GM06990 (cell line): ENCODE measurements at regions not wholly inside any gene's neighbourhood (a gene's known extent, or its start where the extent isn't known, plus 50 kb on each side); places are given as distances from the start of the nearest gene placed in this dataset.

Experiments used
- DNase-seq: peaks from one replicate; pipeline ENCODE4 v3.0.0-alpha.2; 2011; ENCODE audit not compliant: insufficient read length; ENCODE audit errors: extremely low read depth
- H3K27me3 ChIP-seq: replicated peaks from 2 replicates; pipeline ENCODE4 v1.6.0; 2011; ENCODE audit warnings: low read length; ENCODE audit not compliant: control insufficient read depth, insufficient read depth
- H3K36me3 ChIP-seq: 2 replicates; pipeline ENCODE4 v1.5.1; 2011; ENCODE audit warnings: low read length; ENCODE audit not compliant: control insufficient read depth, insufficient read depth
- H3K4me3 ChIP-seq: replicated peaks from 2 replicates; pipeline ENCODE4 v1.5.1; 2011; ENCODE audit warnings: low read depth, mild to moderate bottlenecking, control low read depth, low read length
- TF ChIP-seq, protein P1 (sequence below): IDR thresholded peaks from 2 replicates; pipeline ENCODE4 v1.5.1; 2011; ENCODE audit warnings: low read length, control low read depth, mild to moderate bottlenecking, inconsistent platforms; ENCODE audit not compliant: insufficient read depth, poor library complexity, severe bottlenecking

DNA sequence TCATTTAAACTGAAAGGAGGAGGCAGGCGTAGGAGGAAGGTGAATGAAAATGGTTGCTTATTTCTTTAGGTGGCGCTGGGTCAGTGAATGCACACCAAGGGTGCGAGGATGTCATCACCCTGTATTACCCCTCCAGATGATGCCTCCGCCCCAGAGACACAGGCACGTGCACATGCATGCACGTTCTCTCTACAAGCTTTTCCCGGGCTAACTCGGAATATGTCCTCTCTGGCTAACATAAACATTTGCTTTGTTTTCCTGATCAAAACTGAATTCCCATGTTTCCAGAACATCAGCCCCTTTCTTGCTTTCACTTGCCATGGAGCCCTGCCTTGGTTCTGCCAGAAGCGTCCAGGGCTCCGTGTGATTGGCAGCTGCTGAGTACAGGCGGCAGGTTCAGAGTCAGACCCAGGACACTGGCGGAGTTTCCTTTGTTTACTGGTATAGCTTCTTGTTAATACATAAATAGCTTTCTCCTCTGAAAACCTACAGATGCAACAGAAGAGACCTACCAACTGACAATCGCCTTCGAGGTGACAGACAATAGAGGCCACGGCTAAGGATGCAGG, 131.2 kb upstream of the RPS6KA2 start:
- H3K36me3 ChIP-seq: no peaks in the 10 kb centered on the region
- no peak overlapping the region for H3K4me3 ChIP-seq
- TF ChIP-seq, protein P1, sequence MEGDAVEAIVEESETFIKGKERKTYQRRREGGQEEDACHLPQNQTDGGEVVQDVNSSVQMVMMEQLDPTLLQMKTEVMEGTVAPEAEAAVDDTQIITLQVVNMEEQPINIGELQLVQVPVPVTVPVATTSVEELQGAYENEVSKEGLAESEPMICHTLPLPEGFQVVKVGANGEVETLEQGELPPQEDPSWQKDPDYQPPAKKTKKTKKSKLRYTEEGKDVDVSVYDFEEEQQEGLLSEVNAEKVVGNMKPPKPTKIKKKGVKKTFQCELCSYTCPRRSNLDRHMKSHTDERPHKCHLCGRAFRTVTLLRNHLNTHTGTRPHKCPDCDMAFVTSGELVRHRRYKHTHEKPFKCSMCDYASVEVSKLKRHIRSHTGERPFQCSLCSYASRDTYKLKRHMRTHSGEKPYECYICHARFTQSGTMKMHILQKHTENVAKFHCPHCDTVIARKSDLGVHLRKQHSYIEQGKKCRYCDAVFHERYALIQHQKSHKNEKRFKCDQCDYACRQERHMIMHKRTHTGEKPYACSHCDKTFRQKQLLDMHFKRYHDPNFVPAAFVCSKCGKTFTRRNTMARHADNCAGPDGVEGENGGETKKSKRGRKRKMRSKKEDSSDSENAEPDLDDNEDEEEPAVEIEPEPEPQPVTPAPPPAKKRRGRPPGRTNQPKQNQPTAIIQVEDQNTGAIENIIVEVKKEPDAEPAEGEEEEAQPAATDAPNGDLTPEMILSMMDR: no peak
- no peaks in the 10 kb centered on the region; the same call in 1 of the 2 replicates for H3K27me3 ChIP-seq
- no peak for DNase-seq

DNA sequence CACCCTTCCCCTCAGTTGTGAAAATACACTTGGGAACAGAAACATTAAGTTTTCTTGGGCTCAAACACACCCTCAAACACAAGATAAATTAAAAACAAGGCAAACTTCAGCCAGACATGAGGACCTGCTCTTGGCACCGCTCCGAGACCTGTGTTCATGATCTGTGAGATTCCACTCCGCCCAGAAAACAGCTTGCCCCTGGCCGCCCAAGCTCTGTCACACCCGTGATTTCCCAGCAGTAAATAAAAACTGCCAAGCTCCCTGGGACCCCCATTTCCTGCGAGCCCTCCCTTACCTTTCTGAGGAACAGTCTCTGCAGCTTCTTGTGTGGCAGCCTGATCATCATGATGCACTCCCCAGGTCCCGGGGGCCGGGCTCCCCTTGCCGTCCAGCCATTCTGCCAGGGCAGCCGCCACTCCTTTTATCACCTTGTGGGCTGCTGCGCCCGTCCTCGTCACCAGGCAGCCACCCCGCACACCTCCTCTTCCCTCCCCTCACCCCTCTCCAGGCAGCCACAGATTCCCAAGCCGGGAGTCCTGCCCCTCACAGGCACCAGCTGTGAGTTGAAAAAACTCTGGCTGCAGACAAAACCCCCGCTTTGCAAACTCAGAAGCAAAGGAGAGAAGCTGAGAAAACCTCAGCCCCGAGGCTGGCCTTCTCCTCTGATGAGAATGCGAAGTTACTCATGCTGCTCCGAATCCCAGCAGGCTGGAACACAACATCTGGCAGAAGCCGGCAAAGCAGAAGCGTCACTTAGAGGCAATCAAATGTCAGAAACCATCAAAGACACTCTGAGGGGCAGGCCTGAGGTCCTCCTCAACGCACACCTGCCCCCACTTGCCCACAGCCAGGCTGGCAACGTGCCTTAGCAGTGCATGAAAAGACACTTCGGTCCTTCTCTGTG, 130.4 kb upstream of the RPS6KA2 start:
- Histone ChIP-seq H3K36me3 (no peaks in the 10 kb centered on the region), H3K27me3 (no peaks in the 10 kb centered on the region; the same call in 1 of the 2 replicates), H3K4me3 (no peak overlapping the region)
- TF ChIP-seq, protein P1: no peak
- DNase-seq: no peak

DNA sequence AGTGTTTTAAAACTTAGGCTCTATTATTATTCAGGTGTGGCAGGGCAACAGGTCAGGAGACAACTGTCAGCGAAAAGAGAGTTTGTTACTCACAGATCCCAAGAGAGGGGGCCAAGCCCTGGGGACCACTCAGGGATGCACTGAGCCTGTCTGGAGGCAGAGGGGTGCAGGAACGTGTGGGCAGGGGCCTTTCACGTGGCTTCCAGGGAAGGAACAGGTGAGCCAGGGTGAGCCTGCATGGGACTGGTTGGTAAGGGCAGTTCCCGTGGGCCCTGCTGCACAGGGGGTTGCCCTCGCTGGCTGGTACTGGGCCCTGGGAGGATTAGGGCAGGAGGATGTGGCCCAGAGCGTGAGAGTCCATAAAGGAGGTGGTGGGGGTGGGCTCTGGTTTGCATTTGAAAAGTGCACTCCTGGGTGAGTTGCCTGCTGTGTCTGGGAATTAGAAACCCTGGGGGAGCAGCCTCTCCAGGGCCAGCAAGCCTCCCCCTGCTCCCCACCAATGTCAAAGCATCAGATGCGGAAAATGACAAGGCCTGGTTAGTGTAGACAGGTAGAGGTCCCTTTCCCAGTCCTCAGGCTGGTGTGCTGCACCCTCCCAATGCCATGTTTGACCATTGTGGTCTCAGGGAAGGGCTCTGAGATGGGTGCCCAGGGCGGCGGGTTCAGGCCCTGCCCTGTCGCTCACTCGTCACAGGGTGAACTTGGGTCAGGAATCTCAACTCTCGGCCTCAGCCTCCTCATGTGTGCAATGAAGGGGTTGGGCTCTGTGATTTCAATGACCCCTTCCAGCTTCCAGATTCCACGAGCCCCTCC, 127.4 kb upstream of the RPS6KA2 start:
- DNase-seq: no peak
- no peak overlapping the region for H3K4me3 ChIP-seq
- H3K27me3 ChIP-seq: no peaks in the 10 kb centered on the region; the same call in 1 of the 2 replicates
- H3K36me3 ChIP-seq: no peaks in the 10 kb centered on the region
- TF ChIP-seq, protein P1: no peak

DNA sequence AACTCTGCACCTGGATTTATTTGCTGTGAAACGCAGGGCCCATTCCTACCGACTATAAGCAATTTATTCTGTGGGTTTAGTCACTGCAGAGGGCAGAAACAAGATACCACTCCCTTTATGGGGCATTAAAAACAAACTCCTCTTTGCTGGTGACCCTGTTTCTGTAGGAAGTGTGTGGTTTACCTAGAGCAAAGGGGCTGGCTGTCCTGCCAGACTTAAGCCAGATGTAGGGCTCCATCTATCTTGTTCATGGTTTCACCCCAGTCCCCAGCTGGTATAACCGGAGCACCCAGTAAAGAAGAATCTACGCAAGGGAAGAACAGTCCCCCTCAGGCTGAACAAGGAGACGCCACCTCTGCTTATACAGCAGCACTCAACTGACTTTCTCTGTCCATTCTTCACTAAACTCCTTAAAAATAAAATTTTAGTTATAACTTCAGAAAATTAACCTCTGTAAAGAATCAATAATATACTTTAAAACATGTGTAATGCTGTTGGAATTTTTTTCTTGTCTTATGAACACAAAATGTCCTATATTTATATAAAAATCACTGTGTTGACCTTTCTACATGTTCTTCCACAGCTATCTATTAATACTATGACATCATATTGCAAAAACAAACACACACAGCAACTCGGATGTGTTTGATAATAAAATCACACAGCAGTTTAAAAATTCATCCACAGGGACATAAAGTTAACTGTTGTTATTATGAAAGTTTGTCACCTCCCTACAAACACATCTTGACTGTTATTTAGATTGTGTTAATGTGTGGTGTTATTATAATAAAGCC, 126.1 kb upstream of the RPS6KA2 start:
- no peak for DNase-seq
- Histone ChIP-seq H3K27me3 (no peaks in the 10 kb centered on the region; the same call in 1 of the 2 replicates), H3K36me3 (no peaks in the 10 kb centered on the region), H3K4me3 (no peak overlapping the region)
- TF ChIP-seq, protein P1: no peak

DNA sequence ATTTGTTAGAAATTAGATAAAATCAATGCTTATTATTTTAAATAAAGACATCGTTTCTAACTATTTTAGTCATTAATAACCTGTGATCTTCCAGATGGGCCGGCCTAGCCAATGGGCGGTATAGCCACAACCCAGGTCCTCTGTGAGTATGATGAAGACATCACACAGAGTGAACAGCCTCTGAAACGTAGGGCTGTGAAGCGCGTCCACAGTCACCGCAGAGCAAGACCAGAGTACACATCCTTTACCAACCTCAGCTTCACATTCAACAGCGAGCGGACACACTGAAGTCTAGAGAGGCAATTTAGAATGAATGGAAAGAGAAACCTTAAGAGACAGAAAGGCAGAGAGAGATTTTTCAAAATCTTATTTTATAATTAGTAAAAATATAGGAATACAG, 125.0 kb upstream of the RPS6KA2 start:
- Histone ChIP-seq H3K4me3 (no peak overlapping the region), H3K27me3 (no peaks in the 10 kb centered on the region; the same call in 1 of the 2 replicates), H3K36me3 (no peaks in the 10 kb centered on the region)
- TF ChIP-seq, protein P1: no peak
- no peak for DNase-seq
